ENCODE measurements at regions not wholly inside any gene's neighbourhood (a gene's known extent, or its start where the extent isn't known, plus 50 kb on each side); places are given as distances from the start of the nearest gene placed in this dataset.

GRCh38 chr5:147055850-147056566 is 177.5 kb upstream of the PPP2R2B start:
- TF ChIP-seq POLR2A (IDR thresholded peaks at IDR 0.05; ENCODE audit: borderline replicate concordance, extremely low read depth, insufficient read depth, insufficient read length) (no peak), CTCF (IDR thresholded peaks at IDR 0.05 in 2 of 3, conservative IDR thresholded peaks at IDR 0.05 in 1 of 3; ENCODE audit: borderline replicate concordance in 1 of 3, insufficient read depth in 1 of 3, low read depth in 2 of 3, low read length in 2 of 3) (no peak), ZNF274 (IDR thresholded peaks at IDR 0.05; ENCODE audit: low read depth, low read length) (no peak)
